ENCODE measurements at regions not wholly inside any gene's neighbourhood (a gene's known extent, or its start where the extent isn't known, plus 50 kb on each side); places are given as distances from the start of the nearest gene placed in this dataset.

- no peaks in the 10 kb centered on the region for H3K9me3 ChIP-seq
- TF ChIP-seq CTCF (IDR thresholded peaks at IDR 0.05) (no peak), EP300 (IDR thresholded peaks at IDR 0.05) (no peak), POLR2AphosphoS5 (IDR thresholded peaks at IDR 0.05) (no peak), POLR2A (IDR thresholded peaks at IDR 0.05) (no peak)
- no peaks in the 10 kb centered on the region for H3K27me3 ChIP-seq
- no peaks in the 10 kb centered on the region for H3K36me3 ChIP-seq
- H3K4me1 ChIP-seq: no peaks in the 10 kb centered on the region
- no peak overlapping the region for H3K4me3 ChIP-seq
- WGBS, 2 donors: 53 to 61% methylated on average over 2 of the region's 2 CpGs
- H3K27ac ChIP-seq: no peak overlapping the region
- intact Hi-C loops (cut with DNase I): no loop called here
- DNase-seq: no peak
These were observed 126.7 kb downstream of the TTC6 start for GRCh38 chr14:37721976-37722659.

- 17 to 49% methylated on average over 4 of the region's 4 CpGs for WGBS, 2 donors
These were observed 128.1 kb downstream of the TTC6 start for GRCh38 chr14:37723515-37723914.

GRCh38 chr14:37726708-37727107, 131.3 kb downstream of the TTC6 start:
- Histone ChIP-seq H3K27ac (no peak overlapping the region), H3K4me3 (no peak overlapping the region), H3K4me1 (no peaks in the 10 kb centered on the region), H3K9me3 (no peaks in the 10 kb centered on the region), H3K36me3 (no peaks in the 10 kb centered on the region), H3K27me3 (no peaks in the 10 kb centered on the region)
- intact Hi-C loops (cut with DNase I): no loop called here
- DNase-seq: no peak
- no peak for TF ChIP-seq CTCF (IDR thresholded peaks at IDR 0.05)
- TF ChIP-seq POLR2AphosphoS5 (IDR thresholded peaks at IDR 0.05): no peak
- no peak for TF ChIP-seq EP300 (IDR thresholded peaks at IDR 0.05)
- TF ChIP-seq POLR2A (IDR thresholded peaks at IDR 0.05): no peak

More at GRCh38 chr14:37723515-37723914, 128.1 kb downstream of the TTC6 start:
- no peaks in the 10 kb centered on the region for H3K9me3 ChIP-seq
- H3K4me3 ChIP-seq: no peak overlapping the region
- no peak for DNase-seq
- no peak overlapping the region for H3K27ac ChIP-seq
- H3K4me1 ChIP-seq: no peaks in the 10 kb centered on the region
- no peaks in the 10 kb centered on the region for H3K27me3 ChIP-seq
- H3K36me3 ChIP-seq: no peaks in the 10 kb centered on the region
- no peak for TF ChIP-seq POLR2AphosphoS5 (IDR thresholded peaks at IDR 0.05)
- TF ChIP-seq CTCF (IDR thresholded peaks at IDR 0.05): no peak
- no peak for TF ChIP-seq EP300 (IDR thresholded peaks at IDR 0.05)
- TF ChIP-seq POLR2A (IDR thresholded peaks at IDR 0.05): no peak
- intact Hi-C loops (cut with DNase I): no loop called here

GRCh38 chr14:37729218-37729617, 133.8 kb downstream of the TTC6 start:
- H3K27me3 ChIP-seq: no peaks in the 10 kb centered on the region
- H3K4me1 ChIP-seq: no peaks in the 10 kb centered on the region
- H3K9me3 ChIP-seq: no peaks in the 10 kb centered on the region
- H3K4me3 ChIP-seq: no peak overlapping the region
- intact Hi-C loops (cut with DNase I): no loop called here
- no peaks in the 10 kb centered on the region for H3K36me3 ChIP-seq
- H3K27ac ChIP-seq: no peak overlapping the region
- no peak for TF ChIP-seq CTCF (IDR thresholded peaks at IDR 0.05)
- no peak for TF ChIP-seq POLR2AphosphoS5 (IDR thresholded peaks at IDR 0.05)
- no peak for TF ChIP-seq POLR2A (IDR thresholded peaks at IDR 0.05)
- no peak for TF ChIP-seq EP300 (IDR thresholded peaks at IDR 0.05)
- DNase-seq: no peak
- WGBS, 2 donors: 90 to 92% methylated on average over 2 of the region's 2 CpGs

GRCh38 chr14:37731094-37731493, 135.7 kb downstream of the TTC6 start:
- no peak for TF ChIP-seq POLR2A (IDR thresholded peaks at IDR 0.05)
- no peak for TF ChIP-seq POLR2AphosphoS5 (IDR thresholded peaks at IDR 0.05)
- no peak for TF ChIP-seq CTCF (IDR thresholded peaks at IDR 0.05)
- TF ChIP-seq EP300 (IDR thresholded peaks at IDR 0.05): no peak
- H3K27ac ChIP-seq: no peak overlapping the region
- H3K4me3 ChIP-seq: no peak overlapping the region
- WGBS, 2 donors: 55 to 76% methylated on average over 4 of the region's 4 CpGs
- H3K9me3 ChIP-seq: no peaks in the 10 kb centered on the region
- DNase-seq: no peak
- H3K4me1 ChIP-seq: no peaks in the 10 kb centered on the region
- H3K36me3 ChIP-seq: no peaks in the 10 kb centered on the region
- no peaks in the 10 kb centered on the region for H3K27me3 ChIP-seq
- intact Hi-C loops (cut with DNase I): no loop called here
